Hippocampal formation (tissue), 2 donors: ENCODE measurements at regions not wholly inside any gene's neighbourhood (a gene's known extent, or its start where the extent isn't known, plus 50 kb on each side); places are given as distances from the start of the nearest gene placed in this dataset.

Experiments
- DNase-seq, 2 donors: peaks; one replicate each; lab custom pipeline; 2025; lab: John Stamatoyannopoulos, UW

DNA sequence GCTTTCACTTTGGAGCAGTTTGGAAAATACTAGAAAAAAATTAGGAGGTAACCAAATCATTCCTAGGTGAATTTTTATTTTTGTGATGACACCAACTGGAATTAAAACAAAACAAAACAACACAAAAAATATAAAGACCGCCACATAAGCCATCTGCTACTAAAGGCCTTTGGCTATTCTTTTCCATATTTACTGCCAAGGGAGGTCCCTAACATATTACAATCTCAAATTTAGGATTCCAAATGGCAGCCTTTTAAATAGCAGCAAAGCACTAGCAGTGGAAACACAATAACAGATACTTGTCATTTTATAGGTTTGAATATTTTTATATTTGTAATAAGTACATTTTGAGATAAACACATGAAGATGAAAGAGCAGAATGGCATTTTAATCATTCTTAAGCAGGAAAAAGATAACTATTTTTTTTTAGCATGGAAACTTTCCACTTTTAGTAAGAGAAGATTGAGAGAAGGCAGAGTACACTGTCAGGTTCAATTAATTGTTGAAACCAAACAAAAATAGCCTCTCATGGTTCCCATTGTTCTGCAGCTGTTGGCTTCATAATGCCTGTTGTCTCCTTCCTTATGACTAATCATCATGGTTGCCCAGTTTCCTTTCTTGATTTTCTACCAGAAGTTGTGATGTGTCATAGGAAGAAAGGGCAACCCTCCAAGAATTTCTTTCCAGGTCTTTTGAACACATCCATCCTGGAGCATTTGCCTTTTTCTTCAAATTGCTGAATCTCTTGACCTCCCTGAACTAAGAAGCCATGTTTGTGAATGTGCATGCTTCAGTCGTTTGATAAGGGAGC is 219.0 kb upstream of the EMCN start:
- DNase-seq: no peak

DNA sequence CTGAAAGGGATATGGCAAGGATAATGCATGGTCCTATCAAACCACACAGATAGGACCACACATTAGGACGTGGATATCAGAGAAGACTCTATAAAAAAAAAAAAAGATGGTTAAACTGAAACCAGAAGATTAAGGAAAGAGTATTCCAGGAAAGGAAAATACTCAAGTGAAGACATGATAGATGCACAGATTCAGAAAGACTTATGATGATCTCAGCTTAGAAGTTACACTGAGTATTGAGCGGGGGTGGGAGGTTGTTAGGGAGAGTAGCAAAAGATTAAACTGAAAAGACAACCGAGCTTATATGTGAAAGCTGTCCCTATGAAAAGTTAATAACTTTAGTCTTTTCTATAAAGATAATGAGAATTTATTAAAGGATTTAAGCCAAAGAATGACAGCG is 211.0 kb upstream of the EMCN start:
- no peak for DNase-seq

GRCh38 chr4:100722866-100723459 is 205.1 kb upstream of the EMCN start:
- no peak for DNase-seq

DNA sequence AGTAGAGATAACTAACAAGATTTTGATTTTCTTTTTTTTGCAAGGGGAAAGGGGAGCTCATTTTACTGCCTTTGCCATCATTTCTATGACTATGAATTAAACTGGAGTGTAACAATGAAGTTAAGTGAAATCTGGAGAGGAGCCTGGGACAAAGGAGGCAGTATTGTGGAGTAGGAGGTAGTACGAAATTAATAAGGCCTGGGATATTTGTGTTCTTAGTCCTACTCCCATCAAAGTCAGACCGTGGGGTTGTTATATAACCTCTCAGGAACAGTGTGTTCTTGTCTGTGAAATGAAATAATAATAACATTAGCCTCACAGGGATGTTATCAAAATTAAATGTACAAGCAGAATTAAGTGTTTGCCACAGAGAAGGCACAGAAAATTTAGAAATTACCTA is 204.3 kb upstream of the EMCN start:
- DNase-seq: no peak

DNA sequence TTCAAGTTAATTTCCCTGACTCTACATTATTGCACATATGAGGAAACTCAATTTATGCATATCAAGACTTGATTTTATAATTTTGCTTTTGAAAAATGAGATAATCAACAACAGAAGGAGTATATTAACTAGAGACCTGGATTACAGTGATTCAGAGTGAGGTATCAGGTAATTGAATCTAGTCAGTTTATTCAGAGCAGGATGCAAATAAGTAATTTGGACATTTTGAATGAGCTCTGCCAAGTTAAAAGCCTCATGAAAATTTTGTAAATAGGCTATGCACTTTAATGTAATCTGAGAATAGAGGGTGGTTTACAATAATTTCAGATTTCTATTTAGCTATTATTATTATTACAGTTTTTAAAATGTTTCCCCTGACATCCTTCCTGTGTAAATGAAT is 203.7 kb upstream of the EMCN start:
- no peak for DNase-seq

DNA sequence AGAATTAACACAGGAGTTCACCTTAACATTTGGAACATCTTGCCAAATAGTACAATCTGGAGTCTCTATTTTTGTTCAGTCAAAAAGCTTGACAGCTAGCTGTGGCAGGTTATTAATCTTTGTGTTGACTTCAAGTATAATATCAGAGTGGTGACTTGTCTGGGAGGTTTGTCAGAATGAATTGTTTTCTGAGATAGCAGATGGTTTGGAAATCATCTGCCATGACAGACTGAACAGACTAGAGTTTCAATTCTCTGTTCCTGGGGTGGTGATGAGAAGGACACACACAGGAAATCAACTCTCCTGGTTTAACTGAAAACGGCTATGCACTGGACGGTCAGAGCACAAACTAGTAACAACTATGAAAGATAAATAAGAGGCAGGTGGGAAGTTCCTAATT is 203.3 kb upstream of the EMCN start:
- DNase-seq: no peak

GRCh38 chr4:100716416-100716815 is 198.6 kb upstream of the EMCN start:
- DNase-seq: no peak

DNA sequence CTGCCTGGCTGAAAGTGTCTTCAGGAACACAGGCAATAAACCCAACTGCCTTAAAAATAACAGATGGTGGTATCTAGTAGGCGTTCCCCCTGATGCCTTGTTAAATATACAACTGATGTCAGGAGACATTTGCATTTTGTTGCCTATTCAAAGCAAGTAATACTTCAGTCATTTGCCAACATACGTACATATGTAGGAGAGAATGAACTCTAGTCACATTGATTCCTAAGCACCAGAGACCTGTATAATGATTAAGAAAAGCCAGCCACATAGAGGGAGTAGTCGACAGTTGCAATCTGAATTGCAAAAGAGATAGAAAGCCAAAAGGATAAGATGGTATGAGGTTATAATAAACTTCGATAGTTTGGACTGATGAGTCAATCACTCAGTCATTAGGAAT is 191.0 kb upstream of the EMCN start:
- DNase-seq: no peak

- no peak for DNase-seq
Measured at GRCh38 chr4:100707786-100708185, 190.0 kb upstream of the EMCN start.

- no peak for DNase-seq
Measured at GRCh38 chr4:100696531-100696930, 178.7 kb upstream of the EMCN start.

- DNase-seq: no peak
Measured at GRCh38 chr4:100695871-100696270, 178.0 kb upstream of the EMCN start.

GRCh38 chr4:100695039-100695654 is 177.3 kb upstream of the EMCN start:
- no peak for DNase-seq

- no peak for DNase-seq
Measured at GRCh38 chr4:100694467-100694866, 176.6 kb upstream of the EMCN start.

DNA sequence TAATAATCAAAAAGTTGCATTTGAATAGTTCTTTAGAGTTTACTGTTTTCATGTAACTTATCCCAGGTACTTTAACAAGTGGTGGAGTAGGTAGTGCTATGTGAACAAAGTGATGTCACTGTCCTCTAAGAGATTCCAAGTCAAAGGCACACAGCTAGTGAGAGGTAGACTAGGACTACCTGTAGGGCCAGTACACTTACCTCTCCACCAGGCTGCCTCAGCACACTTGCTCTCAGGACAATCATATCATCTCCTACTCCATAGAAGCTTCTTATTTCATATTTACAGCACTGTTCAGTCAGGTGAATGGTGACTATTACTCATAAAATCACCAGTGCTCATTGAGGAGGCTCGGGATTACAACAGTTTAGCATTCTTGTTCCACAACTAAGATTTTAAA is 173.0 kb upstream of the EMCN start:
- DNase-seq: no peak

GRCh38 chr4:100688368-100688767 is 170.5 kb upstream of the EMCN start:
- no peak for DNase-seq

DNA sequence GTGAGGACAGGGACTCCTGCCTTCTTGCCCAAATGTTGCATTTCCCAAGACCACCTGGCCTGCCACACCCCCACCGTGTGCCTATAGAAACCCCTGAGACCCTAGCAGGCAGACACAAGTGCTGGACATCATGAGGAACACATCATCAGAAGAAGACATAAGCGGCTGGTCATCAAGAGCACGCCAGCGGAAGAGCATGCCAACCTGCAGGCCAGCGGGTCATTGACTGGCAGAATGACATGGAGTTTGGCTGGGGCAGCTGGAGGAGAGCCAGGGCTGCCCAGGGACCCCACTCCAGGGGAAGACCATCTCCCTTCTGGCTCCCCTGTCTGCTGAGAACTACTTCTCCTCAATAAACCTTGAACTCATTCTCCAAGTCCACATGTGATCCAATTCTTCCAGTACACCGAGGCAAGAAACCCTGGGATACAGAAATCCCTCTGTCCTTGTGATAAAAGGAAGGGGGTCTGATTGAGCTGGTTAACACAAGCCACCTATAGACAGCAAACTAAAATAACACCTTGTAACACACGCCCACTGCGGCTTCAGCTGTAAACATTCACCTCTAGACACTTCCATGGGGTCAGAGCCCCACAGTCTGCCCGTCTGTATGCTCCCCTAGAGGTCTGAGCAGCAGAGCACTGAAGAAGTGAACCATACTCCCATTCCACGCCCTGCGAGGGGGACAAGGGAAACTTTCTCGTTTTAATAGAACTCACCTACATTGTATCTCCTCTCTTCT is 164.8 kb upstream of the EMCN start:
- no peak for DNase-seq

- no peak for DNase-seq
Measured at GRCh38 chr4:100681289-100681688, 163.5 kb upstream of the EMCN start.

GRCh38 chr4:100679926-100680325 is 162.1 kb upstream of the EMCN start:
- DNase-seq: no peak

GRCh38 chr4:100674976-100675375 is 157.2 kb upstream of the EMCN start:
- no peak for DNase-seq

DNA sequence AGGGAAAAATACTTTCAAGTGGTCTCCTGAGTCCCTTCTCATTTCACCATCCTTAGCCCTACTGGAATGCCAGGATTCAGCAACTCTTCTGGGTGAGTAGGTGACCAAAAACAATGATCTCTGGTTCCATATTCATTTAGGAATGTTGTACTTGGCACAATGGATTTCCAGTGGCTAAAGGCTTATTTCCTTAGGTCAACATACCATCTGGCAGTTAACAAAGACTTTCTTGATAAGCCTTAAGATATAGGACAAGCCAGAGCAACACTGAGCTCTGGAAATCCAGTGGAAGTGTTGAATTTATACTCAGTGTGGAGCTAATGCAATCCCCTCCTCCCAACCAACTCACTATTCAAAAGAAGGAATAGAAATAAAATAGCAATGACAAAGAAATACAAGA is 139.4 kb upstream of the EMCN start:
- DNase-seq: no peak

- no peak for DNase-seq
Measured at GRCh38 chr4:100651499-100652175, 133.8 kb upstream of the EMCN start.

- no peak for DNase-seq
Measured at GRCh38 chr4:100649417-100649816, 131.6 kb upstream of the EMCN start.
